Liver (tissue), 8 donors: ENCODE measurements at regions not wholly inside any gene's neighbourhood (a gene's known extent, or its start where the extent isn't known, plus 50 kb on each side); places are given as distances from the start of the nearest gene placed in this dataset.

Experiments
- DNase-seq: peaks from one replicate; pipeline ENCODE4 v3.0.0-alpha.2; 2017; ENCODE audit warnings: low spot score
- H3K27ac ChIP-seq, 2 donors: one replicate each; pipeline ENCODE4 v1.7.0; 2013; ENCODE audit warnings: inconsistent platforms in 2 of 2, low read length in 2 of 2, control low read depth in 1 of 2, low read depth in 1 of 2, mild to moderate bottlenecking in 1 of 2
- H3K27me3 ChIP-seq, 4 donors: one replicate each; pipeline versions ENCODE4 v1.6.1 to v1.7.0; 2013; ENCODE audit warnings: low read length in 3 of 4, inconsistent platforms in 1 of 4, mild to moderate bottlenecking in 1 of 4, moderate library complexity in 1 of 4; ENCODE audit not compliant: control insufficient read depth in 4 of 4, insufficient read depth in 4 of 4
- H3K36me3 ChIP-seq, 4 donors: one replicate each; pipeline versions ENCODE4 v1.6.1 to v1.7.0; 2013; ENCODE audit warnings: low read length in 3 of 4, mild to moderate bottlenecking in 3 of 4, low read depth in 1 of 4, moderate library complexity in 1 of 4; ENCODE audit not compliant: control insufficient read depth in 4 of 4, insufficient read depth in 3 of 4
- H3K4me1 ChIP-seq, 4 donors: one replicate each; pipeline versions ENCODE4 v1.6.1 to v1.7.0; 2013; ENCODE audit warnings: low read length in 3 of 4, mild to moderate bottlenecking in 3 of 4, moderate library complexity in 1 of 4; ENCODE audit not compliant: control insufficient read depth in 4 of 4, insufficient read depth in 4 of 4
- H3K4me3 ChIP-seq, 3 donors: one replicate each; pipeline versions ENCODE4 v1.6.1 to v1.7.0; 2013; ENCODE audit warnings: low read length in 3 of 3, control low read depth in 1 of 3, low read depth in 1 of 3, mild to moderate bottlenecking in 1 of 3
- H3K9ac ChIP-seq, 2 donors: one replicate each; pipeline ENCODE4 v1.7.0; 2013; ENCODE audit warnings: low read length in 2 of 2, mild to moderate bottlenecking in 2 of 2, moderate library complexity in 2 of 2, control low read depth in 1 of 2, low read depth in 1 of 2
- H3K9me3 ChIP-seq, 4 donors: one replicate each; pipeline versions ENCODE4 v1.6.1 to v1.7.0; 2013; ENCODE audit warnings: low read length in 3 of 4; ENCODE audit not compliant: control insufficient read depth in 4 of 4
- EGR1 ChIP-seq, 2 donors: IDR thresholded peaks; 2 replicates each; pipeline ENCODE4 v1.6.1; 2016 to 2018; ENCODE audit warnings: antibody characterized with exemption in 2 of 2, low read depth in 2 of 2
- FOXA1 ChIP-seq: IDR thresholded peaks from 2 replicates; pipeline ENCODE4 v1.6.1; 2016; ENCODE audit warnings: antibody characterized with exemption
- GABPA ChIP-seq, 2 donors: IDR thresholded peaks in 1 of 2; conservative IDR thresholded peaks in 1 of 2; 2 replicates each; pipeline ENCODE4 v1.6.1; 2016; ENCODE audit warnings: antibody characterized with exemption in 2 of 2, mild to moderate bottlenecking in 1 of 2, moderate library complexity in 1 of 2
- HNF4A ChIP-seq, 2 donors: conservative IDR thresholded peaks; 2 replicates each; pipeline ENCODE4 v1.6.1; 2016; ENCODE audit warnings: antibody characterized with exemption in 2 of 2, mild to moderate bottlenecking in 2 of 2
- JUND ChIP-seq, 2 donors: IDR thresholded peaks; 2 replicates each; pipeline ENCODE4 v1.6.1; 2016; ENCODE audit warnings: antibody characterized with exemption in 2 of 2
- RAD21 ChIP-seq, 2 donors: IDR thresholded peaks; 2 replicates each; pipeline ENCODE4 v1.6.1; 2016; ENCODE audit warnings: antibody characterized with exemption in 2 of 2, mild to moderate bottlenecking in 2 of 2
- RXRA ChIP-seq, 2 donors: IDR thresholded peaks; 2 replicates each; pipeline ENCODE4 v1.6.1; 2017 to 2018; ENCODE audit warnings: antibody characterized with exemption in 2 of 2, mild to moderate bottlenecking in 1 of 2
- SP1 ChIP-seq: IDR thresholded peaks from 2 replicates; pipeline ENCODE4 v1.6.1; 2018; ENCODE audit warnings: antibody characterized with exemption, mild to moderate bottlenecking
- TAF1 ChIP-seq: conservative IDR thresholded peaks from 2 replicates; pipeline ENCODE4 v1.6.1; 2016; ENCODE audit warnings: antibody characterized with exemption, mild to moderate bottlenecking
- YY1 ChIP-seq: IDR thresholded peaks from 2 replicates; pipeline ENCODE4 v1.6.1; 2016; ENCODE audit warnings: antibody characterized with exemption, mild to moderate bottlenecking
- WGBS: extraction: QIAGEN DNeasy Blood & Tissue Kit; methylation state at CpG from one replicate; pipeline ENCODE4 v1.1.7; 2013; 5-methylcytosine and 5-hydroxymethylcytosine counted together
- TF ChIP-seq, protein P1 (sequence below): IDR thresholded peaks from 2 replicates; pipeline ENCODE4 v1.6.1; 2016; ENCODE audit warnings: antibody characterized with exemption
- TF ChIP-seq, protein P2 (sequence below): IDR thresholded peaks from 2 replicates; pipeline ENCODE4 v1.6.1; 2016; ENCODE audit warnings: antibody characterized with exemption
- TF ChIP-seq, protein P3 (sequence below): fragments of 150-350 bp; IDR thresholded peaks from 2 replicates; pipeline ENCODE4 v1.5.1; 2017; ENCODE audit warnings: improper control_type of control experiment, low read depth, low read length; ENCODE audit not compliant: missing input control
- TF ChIP-seq, protein P4 (sequence below): IDR thresholded peaks from 2 replicates; pipeline ENCODE4 v1.6.1; 2016; ENCODE audit warnings: antibody characterized with exemption, mild to moderate bottlenecking
- TF ChIP-seq, protein P5 (sequence below): IDR thresholded peaks from 2 replicates; pipeline ENCODE4 v1.6.1; 2016; ENCODE audit warnings: antibody characterized with exemption
- donor health status: healthy.
- donor health status: healthy.
- donor health status: healthy.
- donor health status: healthy.
- donor health status: healthy.

DNA sequence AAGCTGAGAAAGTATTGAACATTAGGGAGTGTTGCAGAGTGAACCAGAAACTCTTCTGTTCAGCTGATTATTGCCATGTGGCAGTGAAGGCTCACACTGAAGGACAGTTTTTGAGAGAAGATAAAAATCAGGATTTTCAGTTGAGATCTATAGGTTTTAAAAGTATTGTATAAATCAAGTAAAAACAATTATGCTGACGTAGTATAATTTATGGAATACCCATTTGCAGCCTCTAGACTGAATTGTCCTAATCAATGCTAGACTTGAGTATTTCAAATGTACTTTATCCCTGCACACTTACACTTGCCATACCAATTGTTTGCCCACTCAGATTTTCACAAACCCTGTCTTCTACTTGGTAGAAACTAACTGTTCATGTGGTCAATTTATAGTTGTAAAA, 245.8 kb downstream of the FRK start:
- no peak for DNase-seq
- H3K4me1 ChIP-seq: no peaks in the 10 kb centered on the region
- no peak for TF ChIP-seq RXRA (IDR thresholded peaks at IDR 0.05)
- TF ChIP-seq, protein P1, sequence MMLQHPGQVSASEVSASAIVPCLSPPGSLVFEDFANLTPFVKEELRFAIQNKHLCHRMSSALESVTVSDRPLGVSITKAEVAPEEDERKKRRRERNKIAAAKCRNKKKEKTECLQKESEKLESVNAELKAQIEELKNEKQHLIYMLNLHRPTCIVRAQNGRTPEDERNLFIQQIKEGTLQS: no peak
- TF ChIP-seq, protein P2, sequence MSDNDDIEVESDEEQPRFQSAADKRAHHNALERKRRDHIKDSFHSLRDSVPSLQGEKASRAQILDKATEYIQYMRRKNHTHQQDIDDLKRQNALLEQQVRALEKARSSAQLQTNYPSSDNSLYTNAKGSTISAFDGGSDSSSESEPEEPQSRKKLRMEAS: no peak
- TF ChIP-seq YY1: no peak
- TF ChIP-seq RAD21 (IDR thresholded peaks at IDR 0.05): no peak
- H3K9ac ChIP-seq: no peak overlapping the region
- no peak overlapping the region for H3K27ac ChIP-seq
- H3K4me3 ChIP-seq: no peak overlapping the region
- no peaks in the 10 kb centered on the region for H3K27me3 ChIP-seq
- no peaks in the 10 kb centered on the region for H3K36me3 ChIP-seq
- 94% methylated on average over 1 of the region's 1 CpG for WGBS
- H3K9me3 ChIP-seq: peaks cover 0 to 3% (median 0%) of the 10 kb centered on the region in 4 donors

DNA sequence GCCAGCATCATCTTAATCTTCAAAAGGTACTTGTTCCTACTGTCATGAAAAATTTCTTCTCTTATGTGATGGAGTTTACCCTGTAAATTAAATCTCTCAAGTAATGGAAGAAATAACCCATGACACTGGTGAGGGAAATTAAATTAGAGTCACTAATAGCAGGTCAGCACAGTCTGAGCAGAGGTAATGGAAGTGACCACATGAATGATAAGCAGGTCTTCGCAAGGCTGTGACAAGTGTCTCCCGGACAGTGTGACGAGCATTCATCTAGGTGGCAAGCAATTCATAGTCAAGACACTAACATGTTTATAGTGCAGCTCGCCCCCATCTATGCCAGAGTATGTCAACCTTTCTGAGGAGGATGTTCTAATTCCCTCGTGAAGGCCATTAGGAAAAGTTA, 249.2 kb downstream of the FRK start:
- DNase-seq: no peak
- 84% methylated on average over 5 of the region's 5 CpGs for WGBS
- Histone ChIP-seq H3K27ac (no peak overlapping the region), H3K9me3 (no peaks in the 10 kb centered on the region), H3K27me3 (no peaks in the 10 kb centered on the region), H3K4me1 (no peaks in the 10 kb centered on the region), H3K9ac (no peak overlapping the region), H3K36me3 (no peaks in the 10 kb centered on the region), H3K4me3 (no peak overlapping the region)
- TF ChIP-seq, protein P3, sequence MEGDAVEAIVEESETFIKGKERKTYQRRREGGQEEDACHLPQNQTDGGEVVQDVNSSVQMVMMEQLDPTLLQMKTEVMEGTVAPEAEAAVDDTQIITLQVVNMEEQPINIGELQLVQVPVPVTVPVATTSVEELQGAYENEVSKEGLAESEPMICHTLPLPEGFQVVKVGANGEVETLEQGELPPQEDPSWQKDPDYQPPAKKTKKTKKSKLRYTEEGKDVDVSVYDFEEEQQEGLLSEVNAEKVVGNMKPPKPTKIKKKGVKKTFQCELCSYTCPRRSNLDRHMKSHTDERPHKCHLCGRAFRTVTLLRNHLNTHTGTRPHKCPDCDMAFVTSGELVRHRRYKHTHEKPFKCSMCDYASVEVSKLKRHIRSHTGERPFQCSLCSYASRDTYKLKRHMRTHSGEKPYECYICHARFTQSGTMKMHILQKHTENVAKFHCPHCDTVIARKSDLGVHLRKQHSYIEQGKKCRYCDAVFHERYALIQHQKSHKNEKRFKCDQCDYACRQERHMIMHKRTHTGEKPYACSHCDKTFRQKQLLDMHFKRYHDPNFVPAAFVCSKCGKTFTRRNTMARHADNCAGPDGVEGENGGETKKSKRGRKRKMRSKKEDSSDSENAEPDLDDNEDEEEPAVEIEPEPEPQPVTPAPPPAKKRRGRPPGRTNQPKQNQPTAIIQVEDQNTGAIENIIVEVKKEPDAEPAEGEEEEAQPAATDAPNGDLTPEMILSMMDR: no peak
- TF ChIP-seq, protein P4, sequence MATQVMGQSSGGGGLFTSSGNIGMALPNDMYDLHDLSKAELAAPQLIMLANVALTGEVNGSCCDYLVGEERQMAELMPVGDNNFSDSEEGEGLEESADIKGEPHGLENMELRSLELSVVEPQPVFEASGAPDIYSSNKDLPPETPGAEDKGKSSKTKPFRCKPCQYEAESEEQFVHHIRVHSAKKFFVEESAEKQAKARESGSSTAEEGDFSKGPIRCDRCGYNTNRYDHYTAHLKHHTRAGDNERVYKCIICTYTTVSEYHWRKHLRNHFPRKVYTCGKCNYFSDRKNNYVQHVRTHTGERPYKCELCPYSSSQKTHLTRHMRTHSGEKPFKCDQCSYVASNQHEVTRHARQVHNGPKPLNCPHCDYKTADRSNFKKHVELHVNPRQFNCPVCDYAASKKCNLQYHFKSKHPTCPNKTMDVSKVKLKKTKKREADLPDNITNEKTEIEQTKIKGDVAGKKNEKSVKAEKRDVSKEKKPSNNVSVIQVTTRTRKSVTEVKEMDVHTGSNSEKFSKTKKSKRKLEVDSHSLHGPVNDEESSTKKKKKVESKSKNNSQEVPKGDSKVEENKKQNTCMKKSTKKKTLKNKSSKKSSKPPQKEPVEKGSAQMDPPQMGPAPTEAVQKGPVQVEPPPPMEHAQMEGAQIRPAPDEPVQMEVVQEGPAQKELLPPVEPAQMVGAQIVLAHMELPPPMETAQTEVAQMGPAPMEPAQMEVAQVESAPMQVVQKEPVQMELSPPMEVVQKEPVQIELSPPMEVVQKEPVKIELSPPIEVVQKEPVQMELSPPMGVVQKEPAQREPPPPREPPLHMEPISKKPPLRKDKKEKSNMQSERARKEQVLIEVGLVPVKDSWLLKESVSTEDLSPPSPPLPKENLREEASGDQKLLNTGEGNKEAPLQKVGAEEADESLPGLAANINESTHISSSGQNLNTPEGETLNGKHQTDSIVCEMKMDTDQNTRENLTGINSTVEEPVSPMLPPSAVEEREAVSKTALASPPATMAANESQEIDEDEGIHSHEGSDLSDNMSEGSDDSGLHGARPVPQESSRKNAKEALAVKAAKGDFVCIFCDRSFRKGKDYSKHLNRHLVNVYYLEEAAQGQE: no peak
- no peak for TF ChIP-seq TAF1
- TF ChIP-seq JUND (IDR thresholded peaks at IDR 0.05): no peak
- TF ChIP-seq GABPA (IDR thresholded peaks at IDR 0.05 in 1 of 2, conservative IDR thresholded peaks at IDR 0.05 in 1 of 2): no peak
- no peak for TF ChIP-seq EGR1 (IDR thresholded peaks at IDR 0.05; ENCODE audit: low read depth in 2 of 2)
- no peak for TF ChIP-seq SP1
- no peak for TF ChIP-seq RXRA (IDR thresholded peaks at IDR 0.05)
- TF ChIP-seq, protein P2: no peak
- TF ChIP-seq YY1: no peak
- no peak for TF ChIP-seq RAD21 (IDR thresholded peaks at IDR 0.05)

DNA sequence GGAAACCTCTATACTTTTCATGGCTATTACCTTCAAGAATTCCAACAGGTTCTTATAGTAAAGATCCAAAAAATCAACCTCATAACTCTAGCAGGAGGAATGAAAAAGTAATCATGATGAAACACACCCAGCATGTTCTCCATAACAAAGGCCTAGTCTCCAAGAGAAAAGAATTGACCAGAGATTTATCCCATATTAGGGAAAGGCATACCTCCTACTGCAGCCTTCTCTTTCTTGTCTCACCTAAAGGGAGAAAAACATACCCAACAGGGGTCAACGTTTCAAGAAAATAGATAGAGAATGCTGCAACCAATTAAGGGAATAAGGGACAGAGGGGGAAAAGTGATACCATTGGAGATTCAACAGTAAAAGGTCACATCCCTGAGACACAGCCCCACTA, 262.5 kb downstream of the FRK start:
- H3K27ac ChIP-seq: no peak overlapping the region
- H3K4me3 ChIP-seq: no peak overlapping the region
- 42% methylated on average over 1 of the region's 1 CpG for WGBS
- H3K9me3 ChIP-seq: no peaks in the 10 kb centered on the region
- H3K27me3 ChIP-seq: no peaks in the 10 kb centered on the region
- H3K4me1 ChIP-seq: no peaks in the 10 kb centered on the region
- no peaks in the 10 kb centered on the region for H3K36me3 ChIP-seq
- H3K9ac ChIP-seq: no peak overlapping the region
- DNase-seq: no peak
- TF ChIP-seq, protein P2: no peak
- TF ChIP-seq, protein P5, sequence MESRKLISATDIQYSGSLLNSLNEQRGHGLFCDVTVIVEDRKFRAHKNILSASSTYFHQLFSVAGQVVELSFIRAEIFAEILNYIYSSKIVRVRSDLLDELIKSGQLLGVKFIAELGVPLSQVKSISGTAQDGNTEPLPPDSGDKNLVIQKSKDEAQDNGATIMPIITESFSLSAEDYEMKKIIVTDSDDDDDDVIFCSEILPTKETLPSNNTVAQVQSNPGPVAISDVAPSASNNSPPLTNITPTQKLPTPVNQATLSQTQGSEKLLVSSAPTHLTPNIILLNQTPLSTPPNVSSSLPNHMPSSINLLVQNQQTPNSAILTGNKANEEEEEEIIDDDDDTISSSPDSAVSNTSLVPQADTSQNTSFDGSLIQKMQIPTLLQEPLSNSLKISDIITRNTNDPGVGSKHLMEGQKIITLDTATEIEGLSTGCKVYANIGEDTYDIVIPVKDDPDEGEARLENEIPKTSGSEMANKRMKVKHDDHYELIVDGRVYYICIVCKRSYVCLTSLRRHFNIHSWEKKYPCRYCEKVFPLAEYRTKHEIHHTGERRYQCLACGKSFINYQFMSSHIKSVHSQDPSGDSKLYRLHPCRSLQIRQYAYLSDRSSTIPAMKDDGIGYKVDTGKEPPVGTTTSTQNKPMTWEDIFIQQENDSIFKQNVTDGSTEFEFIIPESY: no peak
- no peak for TF ChIP-seq RAD21 (IDR thresholded peaks at IDR 0.05)
- TF ChIP-seq, protein P4: no peak
- no peak for TF ChIP-seq FOXA1
- TF ChIP-seq, protein P1: no peak
- TF ChIP-seq HNF4A (conservative IDR thresholded peaks at IDR 0.05): no peak
